ENCODE measurements at regions not wholly inside any gene's neighbourhood (a gene's known extent, or its start where the extent isn't known, plus 50 kb on each side); places are given as distances from the start of the nearest gene placed in this dataset.

GRCh38 chr16:7140899-7141298 is 191.7 kb upstream of the RBFOX1 start:
- H3K4me2 ChIP-seq (ENCODE audit: low read length) = no peak overlapping the region
- POLR2A ChIA-PET (ENCODE audit: unreplicated experiment) = no interaction called here
- CTCF ChIA-PET = no interaction called here
- H3K9me2 ChIP-seq (replicated peaks; ENCODE audit: low read length) = no peaks in the 10 kb centered on the region
- no peak overlapping the region for H3K9ac ChIP-seq (ENCODE audit: low read length)
- no peaks in the 10 kb centered on the region for H3K4me1 ChIP-seq (ENCODE audit: insufficient read depth, low read length)
- H3K27me3 ChIP-seq (ENCODE audit: low read length) = no peaks in the 10 kb centered on the region
- no peaks in the 10 kb centered on the region for H4K20me1 ChIP-seq (ENCODE audit: low read length)
- DNase-seq (peak; percentile 1), ATAC-seq (no peak)
- H3K9me3 ChIP-seq (ENCODE audit: low read length) = no peaks in the 10 kb centered on the region
- H3F3A ChIP-seq (ENCODE audit: low read length, unreplicated experiment) = no peaks in the 10 kb centered on the region
- TF ChIP-seq CTCF (conservative IDR thresholded peaks at IDR 0.05; ENCODE audit: low read depth, low read length) = no peak
- no peak for TF ChIP-seq EZH2 (IDR thresholded peaks at IDR 0.05; ENCODE audit: low read length, unreplicated experiment)
- no peak for TF ChIP-seq EZH2phosphoT487 (IDR thresholded peaks at IDR 0.05; ENCODE audit: borderline replicate concordance, low read length)
- intact Hi-C loops (cut with micrococcal nuclease) = no loop called here
- no TSS peak for BruUV-seq (replicated peaks)
- H2AFZ ChIP-seq (ENCODE audit: low read length) = no peak overlapping the region
- no peaks in the 10 kb centered on the region for H3K36me3 ChIP-seq (ENCODE audit: low read depth, low read length)
- H3K4me3 ChIP-seq (ENCODE audit: low read length) = no peak overlapping the region
- no peak overlapping the region for H3K27ac ChIP-seq (ENCODE audit: low read length)
- H3K79me2 ChIP-seq (ENCODE audit: low read length) = no peaks in the 10 kb centered on the region

- Histone ChIP-seq H3K9me2 (replicated peaks; ENCODE audit: low read length) (no peaks in the 10 kb centered on the region), H3K79me2 (ENCODE audit: low read length) (no peaks in the 10 kb centered on the region), H3F3A (ENCODE audit: low read length, unreplicated experiment) (no peaks in the 10 kb centered on the region), H3K9ac (ENCODE audit: low read length) (no peak overlapping the region), H2AFZ (ENCODE audit: low read length) (no peak overlapping the region), H3K4me3 (ENCODE audit: low read length) (no peak overlapping the region), H3K27me3 (ENCODE audit: low read length) (no peaks in the 10 kb centered on the region), H3K27ac (ENCODE audit: low read length) (no peak overlapping the region), H3K4me2 (ENCODE audit: low read length) (no peak overlapping the region), H3K9me3 (ENCODE audit: low read length) (no peaks in the 10 kb centered on the region), H3K36me3 (ENCODE audit: low read depth, low read length) (no peaks in the 10 kb centered on the region), H4K20me1 (ENCODE audit: low read length) (no peaks in the 10 kb centered on the region), H3K4me1 (ENCODE audit: insufficient read depth, low read length) (no peaks in the 10 kb centered on the region)
- POLR2A ChIA-PET (ENCODE audit: unreplicated experiment) = no interaction called here
- CTCF ChIA-PET = no interaction called here
- DNase-seq = peak; percentile 73
- TF ChIP-seq EZH2 (IDR thresholded peaks at IDR 0.05; ENCODE audit: low read length, unreplicated experiment) (no peak), EZH2phosphoT487 (IDR thresholded peaks at IDR 0.05; ENCODE audit: borderline replicate concordance, low read length) (no peak), CTCF (conservative IDR thresholded peaks at IDR 0.05; ENCODE audit: low read depth, low read length) (no peak)
- intact Hi-C loops (cut with micrococcal nuclease) = no loop called here
- 0 out of 2 replicates have a peak, but pooled peaks have one; percentile 22 for ATAC-seq
- no TSS peak for BruUV-seq (replicated peaks)
These were observed 194.9 kb upstream of the RBFOX1 start for GRCh38 chr16:7137560-7138330.

- ATAC-seq = no peak
- H3K9me2 ChIP-seq (replicated peaks; ENCODE audit: low read length) = no peaks in the 10 kb centered on the region
- no peaks in the 10 kb centered on the region for H3K9me3 ChIP-seq (ENCODE audit: low read length)
- no peaks in the 10 kb centered on the region for H3K4me1 ChIP-seq (ENCODE audit: insufficient read depth, low read length)
- H4K20me1 ChIP-seq (ENCODE audit: low read length) = no peaks in the 10 kb centered on the region
- intact Hi-C loops (cut with micrococcal nuclease) = no loop called here
- H3K4me3 ChIP-seq (ENCODE audit: low read length) = no peak overlapping the region
- ChIA-PET CTCF (no interaction called here), POLR2A (ENCODE audit: unreplicated experiment) (no interaction called here)
- H3K9ac ChIP-seq (ENCODE audit: low read length) = no peak overlapping the region
- no peaks in the 10 kb centered on the region for H3K36me3 ChIP-seq (ENCODE audit: low read depth, low read length)
- H3F3A ChIP-seq (ENCODE audit: low read length, unreplicated experiment) = no peaks in the 10 kb centered on the region
- no peaks in the 10 kb centered on the region for H3K27me3 ChIP-seq (ENCODE audit: low read length)
- TF ChIP-seq EZH2 (IDR thresholded peaks at IDR 0.05; ENCODE audit: low read length, unreplicated experiment) (no peak), EZH2phosphoT487 (IDR thresholded peaks at IDR 0.05; ENCODE audit: borderline replicate concordance, low read length) (no peak), CTCF (conservative IDR thresholded peaks at IDR 0.05; ENCODE audit: low read depth, low read length) (no peak)
- no TSS peak for BruUV-seq (replicated peaks)
- no peaks in the 10 kb centered on the region for H3K79me2 ChIP-seq (ENCODE audit: low read length)
- no peak overlapping the region for H2AFZ ChIP-seq (ENCODE audit: low read length)
- no peak overlapping the region for H3K4me2 ChIP-seq (ENCODE audit: low read length)
- no peak for DNase-seq
- H3K27ac ChIP-seq (ENCODE audit: low read length) = no peak overlapping the region
These were observed 200.2 kb upstream of the RBFOX1 start for GRCh38 chr16:7132465-7132864.
